Neural cell (in vitro differentiated cells): ENCODE measurements at regions not wholly inside any gene's neighbourhood (a gene's known extent, or its start where the extent isn't known, plus 50 kb on each side); places are given as distances from the start of the nearest gene placed in this dataset.

Experiments
- CTCF ChIP-seq: fragments of 450-650 bp; IDR thresholded peaks from 2 replicates; pipeline ENCODE4 v1.5.1; 2014; ENCODE audit warnings: antibody characterized with exemption, mild to moderate bottlenecking, moderate library complexity; ENCODE audit not compliant: poor library complexity, severe bottlenecking
- EP300 ChIP-seq: fragments of 450-650 bp; conservative IDR thresholded peaks from 2 replicates; pipeline ENCODE4 v1.6.1; 2014; ENCODE audit warnings: antibody characterized with exemption, mild to moderate bottlenecking, moderate library complexity; ENCODE audit not compliant: poor library complexity, severe bottlenecking
- EZH2 ChIP-seq: fragments of 200-600, 300-800 bp; shearing (Covaris generic), sonication (generic); IDR thresholded peaks from 2 replicates; pipeline ENCODE4 v1.6.1; 2014; ENCODE audit warnings: antibody characterized with exemption, low read length, borderline replicate concordance, mild to moderate bottlenecking; ENCODE audit not compliant: insufficient read depth, poor library complexity, severe bottlenecking
- MXI1 ChIP-seq: fragments of 450-650 bp; conservative IDR thresholded peaks from 2 replicates; pipeline ENCODE4 v1.6.1; 2014; ENCODE audit warnings: antibody characterized with exemption, mild to moderate bottlenecking; ENCODE audit not compliant: poor library complexity, severe bottlenecking
- POLR2AphosphoS5 ChIP-seq: IDR thresholded peaks from 2 replicates; pipeline ENCODE4 v1.6.1; 2012
- RAD21 ChIP-seq: fragments of 450-650 bp; conservative IDR thresholded peaks from 2 replicates; pipeline ENCODE4 v1.6.1; 2014; ENCODE audit warnings: antibody characterized with exemption, mild to moderate bottlenecking, moderate library complexity
- REST ChIP-seq: IDR thresholded peaks from 2 replicates; pipeline ENCODE4 v1.6.1; 2012; ENCODE audit warnings: borderline replicate concordance
- SMC3 ChIP-seq: fragments of 450-650 bp; conservative IDR thresholded peaks from 2 replicates; pipeline ENCODE4 v1.6.1; 2014; ENCODE audit warnings: antibody characterized with exemption, mild to moderate bottlenecking, moderate library complexity; ENCODE audit not compliant: poor library complexity
- TAF1 ChIP-seq: IDR thresholded peaks from 2 replicates; pipeline ENCODE4 v1.6.1; 2012; ENCODE audit warnings: low read depth

- no peak for TF ChIP-seq CTCF
- TF ChIP-seq EP300 = no peak
- TF ChIP-seq EZH2 = no peak
- no peak for TF ChIP-seq MXI1
- TF ChIP-seq POLR2AphosphoS5 = no peak
- TF ChIP-seq RAD21 = no peak
- no peak for TF ChIP-seq TAF1
- TF ChIP-seq SMC3 = no peak
- TF ChIP-seq REST = no peak
These were observed 449.0 kb upstream of the MMADHC start for GRCh38 chr2:150036622-150037021.
